Astrocyte of the spinal cord (primary cell): ENCODE measurements at regions not wholly inside any gene's neighbourhood (a gene's known extent, or its start where the extent isn't known, plus 50 kb on each side); places are given as distances from the start of the nearest gene placed in this dataset.
"Not testable (repeated sequence)": the region's sequence is repeated elsewhere in the genome, so short reads cannot be mapped to it uniquely, and the experiment has no call there.

Experiments
- DNase-seq: peaks from one replicate; pipeline ENCODE4 v3.0.0; 2011; ENCODE audit warnings: low read depth, low spot score
- H3K4me3 ChIP-seq: 2 replicates; pipeline ENCODE4 v1.5.1; 2011; ENCODE audit warnings: low read depth, mild to moderate bottlenecking, low read length, moderate library complexity
- CTCF ChIP-seq: IDR thresholded peaks from 2 replicates; pipeline ENCODE4 v1.5.1; 2012; ENCODE audit warnings: low read depth, mild to moderate bottlenecking, low read length, inconsistent platforms
- in situ Hi-C: cut with HindIII; loops from 2 replicates; pipeline ENCODE4 v1.10.0; 2017; ENCODE audit warnings: low sequenced_read_pairs

GRCh38 chr13:42422681-42423080 lies 150.7 kb downstream of the AKAP11 start:
- TF ChIP-seq CTCF: no peak

DNA sequence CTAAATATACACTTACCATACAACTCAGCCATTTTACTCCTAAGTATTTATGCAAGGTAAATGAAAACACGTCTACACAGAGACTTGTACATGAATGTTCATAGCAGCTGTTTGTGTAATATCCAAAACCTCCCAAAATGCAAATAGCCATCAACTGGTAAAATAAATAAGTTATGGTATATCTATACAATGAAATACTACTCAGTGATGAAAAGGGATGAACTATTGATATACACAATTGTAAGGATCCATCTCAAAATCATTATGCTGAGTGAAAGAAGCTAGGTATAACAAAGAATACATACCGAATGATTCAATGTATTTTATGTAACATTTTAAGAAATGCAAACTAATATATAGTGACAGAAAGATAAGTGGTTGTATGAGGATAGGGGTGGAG lies 149.8 kb upstream of the TNFSF11 start:
- no peak for TF ChIP-seq CTCF
- no peak for DNase-seq
- in situ Hi-C loops: no loop called here
- H3K4me3 ChIP-seq: no peak overlapping the region

More at GRCh38 chr13:42422681-42423080, 150.7 kb downstream of the AKAP11 start:
- H3K4me3 ChIP-seq: no peak overlapping the region
- in situ Hi-C loops: no loop called here
- DNase-seq: no peak

- TF ChIP-seq CTCF: no peak
- in situ Hi-C loops: no loop called here
- no peak overlapping the region for H3K4me3 ChIP-seq
- DNase-seq: no peak
These were observed 128.6 kb upstream of the TNFSF11 start for GRCh38 chr13:42445354-42445753.

- H3K4me3 ChIP-seq, in situ Hi-C loops, DNase-seq: not testable (repeated sequence)
These were observed 127.4 kb upstream of the TNFSF11 start for GRCh38 chr13:42446597-42446996.

DNA sequence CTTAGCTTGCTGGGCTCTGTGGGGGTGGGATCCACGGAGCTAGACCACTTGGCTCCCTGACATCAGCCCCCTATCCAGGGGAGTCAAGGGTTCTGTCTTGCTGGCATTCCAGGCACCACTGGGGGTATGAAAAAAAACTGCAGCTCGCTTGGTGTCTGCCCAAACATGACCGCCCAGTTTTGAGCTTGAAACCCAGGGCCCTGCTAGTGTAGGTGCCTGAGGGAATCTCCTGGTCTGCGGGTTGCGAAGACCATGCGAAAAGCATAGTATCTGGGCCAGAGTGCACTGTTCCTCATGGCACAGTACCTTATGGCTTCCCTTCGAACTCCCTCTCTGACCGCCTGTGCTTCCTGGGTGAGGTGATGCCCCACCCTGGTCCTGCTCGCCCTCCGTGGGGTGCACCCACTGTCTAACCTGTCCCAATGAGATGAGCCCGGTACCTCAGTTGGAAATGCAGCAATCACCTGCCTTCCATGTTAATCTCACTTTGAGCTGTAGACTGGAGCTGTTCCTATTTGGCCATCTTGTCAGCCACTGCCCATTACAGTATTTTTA lies 120.8 kb upstream of the TNFSF11 start:
- DNase-seq: no peak
- in situ Hi-C loops: no loop called here
- no peak overlapping the region for H3K4me3 ChIP-seq
- TF ChIP-seq CTCF: no peak

GRCh38 chr13:42454749-42455148 lies 119.2 kb upstream of the TNFSF11 start:
- no peak overlapping the region for H3K4me3 ChIP-seq
- DNase-seq: no peak
- in situ Hi-C loops: no loop called here
- no peak for TF ChIP-seq CTCF

DNA sequence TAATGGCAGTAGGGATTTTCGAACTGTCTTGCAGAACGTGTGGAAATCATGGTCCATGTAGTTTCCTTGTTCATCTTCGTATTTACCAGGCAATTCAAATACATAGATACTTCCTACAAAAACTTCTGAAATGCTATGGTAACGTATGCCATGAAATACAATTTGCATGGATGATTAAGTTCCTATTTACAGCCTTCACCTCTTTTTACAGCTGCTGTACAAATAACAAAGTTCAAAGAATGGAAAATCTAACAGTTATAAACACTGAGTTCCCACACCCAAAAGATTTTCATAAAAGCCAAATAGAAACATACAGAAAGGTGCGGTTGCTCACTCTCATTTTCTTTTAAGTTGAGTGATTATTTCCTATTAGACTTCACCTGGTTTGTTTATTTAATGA lies 115.8 kb upstream of the TNFSF11 start:
- no peak overlapping the region for H3K4me3 ChIP-seq
- TF ChIP-seq CTCF: no peak
- in situ Hi-C loops: no loop called here
- DNase-seq: no peak
